GM21786 (cell line): ENCODE measurements at regions not wholly inside any gene's neighbourhood (a gene's known extent, or its start where the extent isn't known, plus 50 kb on each side); places are given as distances from the start of the nearest gene placed in this dataset.
"Not testable (repeated sequence)": the region's sequence is repeated elsewhere in the genome, so short reads cannot be mapped to it uniquely, and the experiment has no call there.

Experiments
- ATAC-seq: cut with Tn5 transposase; IDR thresholded peaks from one replicate; pipeline ENCODE4 v1.9.1; 2021; ENCODE audit not compliant: unreplicated experiment

- no peak for ATAC-seq
These were observed 695.7 kb upstream of the FAT3 start for GRCh38 chr11:91528965-91529364.

- no peak for ATAC-seq
These were observed 697.1 kb upstream of the FAT3 start for GRCh38 chr11:91527380-91528030.

- no peak for ATAC-seq
These were observed 710.9 kb upstream of the FAT3 start for GRCh38 chr11:91513734-91514133.

GRCh38 chr11:91497847-91498246, 726.8 kb upstream of the FAT3 start:
- ATAC-seq = no peak

- ATAC-seq = no peak
These were observed 728.8 kb upstream of the FAT3 start for GRCh38 chr11:91495837-91496236.

GRCh38 chr11:91489989-91490388, 734.6 kb upstream of the FAT3 start:
- no peak for ATAC-seq

- ATAC-seq = not testable (repeated sequence)
These were observed 740.7 kb upstream of the FAT3 start for GRCh38 chr11:91483956-91484355.

GRCh38 chr11:91481875-91482274, 742.7 kb upstream of the FAT3 start:
- not testable (repeated sequence) for ATAC-seq

- no peak for ATAC-seq
These were observed 754.0 kb upstream of the FAT3 start for GRCh38 chr11:91470656-91471055.

GRCh38 chr11:91459840-91460239, 764.8 kb upstream of the FAT3 start:
- no peak for ATAC-seq

GRCh38 chr11:91446267-91446666, 778.4 kb upstream of the FAT3 start:
- no peak for ATAC-seq

- ATAC-seq = no peak
These were observed 788.8 kb upstream of the FAT3 start for GRCh38 chr11:91435694-91436395.

GRCh38 chr11:91433284-91434010, 791.2 kb upstream of the FAT3 start:
- ATAC-seq = no peak

GRCh38 chr11:91421641-91422040, 803.0 kb upstream of the FAT3 start:
- no peak for ATAC-seq

- ATAC-seq = no peak
These were observed 816.8 kb upstream of the FAT3 start for GRCh38 chr11:91407842-91408241.

- ATAC-seq = no peak
These were observed 818.6 kb upstream of the FAT3 start for GRCh38 chr11:91406009-91406408.

GRCh38 chr11:91404344-91404743, 820.3 kb upstream of the FAT3 start:
- no peak for ATAC-seq

GRCh38 chr11:91397134-91397468, 827.5 kb upstream of the FAT3 start:
- ATAC-seq = no peak

- no peak for ATAC-seq
These were observed 828.1 kb upstream of the FAT3 start for GRCh38 chr11:91396236-91397133.

- ATAC-seq = no peak
These were observed 829.7 kb upstream of the FAT3 start for GRCh38 chr11:91394727-91395414.
